Spleen (tissue), 11 donors: ENCODE measurements at regions not wholly inside any gene's neighbourhood (a gene's known extent, or its start where the extent isn't known, plus 50 kb on each side); places are given as distances from the start of the nearest gene placed in this dataset.

Source experiments
- DNase-seq: peaks from one replicate; pipeline ENCODE4 v3.0.0-alpha.2; 2020
- H3K27ac ChIP-seq, 8 donors: fragments of 200-600 bp; sonication (generic) in 7 of 8; 1 replicate in 4 of 8; 2 replicates in 4 of 8; pipeline versions ENCODE4 v1.5.0 to v1.8.0; 2016 to 2021; ENCODE audit warnings: inconsistent platforms in 4 of 8, mild to moderate bottlenecking in 4 of 8, moderate library complexity in 1 of 8
- H3K27me3 ChIP-seq, 7 donors: fragments of 200-600 bp; sonication (generic) in 6 of 7; replicated peaks in 1 of 7; 1 replicate in 4 of 7; 2 replicates in 3 of 7; pipeline versions ENCODE4 v1.5.0 to v1.8.0; 2016 to 2021; ENCODE audit warnings: inconsistent platforms in 3 of 7, mild to moderate bottlenecking in 1 of 7
- H3K36me3 ChIP-seq, 6 donors: fragments of 200-600 bp; sonication (generic) in 5 of 6; 1 replicate in 4 of 6; 2 replicates in 2 of 6; pipeline versions ENCODE4 v1.5.0 to v1.8.0; 2016 to 2021; ENCODE audit warnings: inconsistent platforms in 2 of 6
- H3K4me1 ChIP-seq, 6 donors: fragments of 200-600 bp; sonication (generic) in 5 of 6; 1 replicate in 3 of 6; 2 replicates in 3 of 6; pipeline versions ENCODE4 v1.5.0 to v1.8.0; 2016 to 2021; ENCODE audit warnings: inconsistent platforms in 3 of 6
- H3K4me3 ChIP-seq, 8 donors: fragments of 200-600 bp; sonication (generic) in 7 of 8; 1 replicate in 4 of 8; 2 replicates in 4 of 8; pipeline versions ENCODE4 v1.5.0 to v1.8.0; 2016 to 2021; ENCODE audit warnings: inconsistent platforms in 4 of 8, mild to moderate bottlenecking in 4 of 8, moderate library complexity in 2 of 8
- H3K9me3 ChIP-seq, 8 donors: fragments of 200-600 bp; sonication (generic) in 7 of 8; 1 replicate in 4 of 8; 2 replicates in 4 of 8; pipeline versions ENCODE4 v1.5.0 to v1.8.0; 2016 to 2021; ENCODE audit warnings: inconsistent platforms in 4 of 8
- POLR2A ChIP-seq, 3 donors: fragments of 450-650 bp; IDR thresholded peaks; one replicate each; pipeline ENCODE4 v1.5.1; 2017; ENCODE audit warnings: antibody characterized with exemption in 3 of 3, mild to moderate bottlenecking in 1 of 3
- POLR2AphosphoS5 ChIP-seq, 3 donors: sonication (generic); formaldehyde crosslinking; IDR thresholded peaks; one replicate each; pipeline ENCODE4 v1.5.1; 2017; ENCODE audit warnings: antibody characterized with exemption in 3 of 3
- WGBS, 5 donors: extraction: QIAGEN DNeasy Blood & Tissue Kit in 3 of 5; methylation state at CpG; one replicate each; pipeline versions ENCODE4 v1.1.5 to v1.1.7; 2013 to 2018; 5-methylcytosine and 5-hydroxymethylcytosine counted together
- intact Hi-C: fragments of 100-400 bp; cut with DNase I; formaldehyde crosslinking; loops from one replicate; pipeline ENCODE4 v1.15.0; 2023; ENCODE audit warnings: low total_unique reads
- TF ChIP-seq, protein P1 (sequence below), 11 experiments: fragments of 200-600 bp in 7 of 11; fragments of 450-650 bp in 4 of 11; sonication (generic) in 4 of 11; IDR thresholded peaks in 8 of 11; conservative IDR thresholded peaks in 3 of 11; 1 replicate in 7 of 11; 2 replicates in 4 of 11; pipeline versions ENCODE4 v1.4.0 to v1.8.0; 2016 to 2021; ENCODE audit warnings: antibody characterized with exemption in 11 of 11, inconsistent platforms in 4 of 11, mild to moderate bottlenecking in 1 of 11
- donor health status: healthy with polysubstance abuse.
- donor health status: DM: no; HTN: no; CAD: no; lungs with moderate emphysema.
- donor health status: DM: no; HTN: no; CAD: no.
- donor health status: Bipolar disorder and iron deficiency.
- donor health status: healthy.
- donor health status: DM: no; HTN: no; CAD: no.
- donor health status: DM: yes; HTN: yes; CAD: no.

DNA sequence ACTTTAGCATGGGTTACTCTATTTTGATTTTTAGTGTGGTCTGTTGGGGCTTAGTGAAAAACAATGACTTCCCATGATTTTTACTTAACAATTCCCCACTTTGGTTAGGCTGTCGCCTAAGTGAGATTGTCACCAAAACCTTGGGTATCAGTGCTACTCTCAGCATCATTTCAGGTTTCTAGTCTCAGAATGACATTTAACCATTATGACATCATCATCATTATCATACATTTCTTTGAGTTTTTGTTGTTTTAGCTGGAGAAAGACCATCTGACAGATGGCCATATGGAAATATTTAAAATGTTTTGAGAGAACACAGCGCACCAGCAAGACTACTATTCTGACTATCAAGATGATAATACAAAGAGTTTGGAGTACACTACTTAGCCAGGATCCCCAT is 551.0 kb upstream of the PTPRD start:
- TF ChIP-seq, protein P1, sequence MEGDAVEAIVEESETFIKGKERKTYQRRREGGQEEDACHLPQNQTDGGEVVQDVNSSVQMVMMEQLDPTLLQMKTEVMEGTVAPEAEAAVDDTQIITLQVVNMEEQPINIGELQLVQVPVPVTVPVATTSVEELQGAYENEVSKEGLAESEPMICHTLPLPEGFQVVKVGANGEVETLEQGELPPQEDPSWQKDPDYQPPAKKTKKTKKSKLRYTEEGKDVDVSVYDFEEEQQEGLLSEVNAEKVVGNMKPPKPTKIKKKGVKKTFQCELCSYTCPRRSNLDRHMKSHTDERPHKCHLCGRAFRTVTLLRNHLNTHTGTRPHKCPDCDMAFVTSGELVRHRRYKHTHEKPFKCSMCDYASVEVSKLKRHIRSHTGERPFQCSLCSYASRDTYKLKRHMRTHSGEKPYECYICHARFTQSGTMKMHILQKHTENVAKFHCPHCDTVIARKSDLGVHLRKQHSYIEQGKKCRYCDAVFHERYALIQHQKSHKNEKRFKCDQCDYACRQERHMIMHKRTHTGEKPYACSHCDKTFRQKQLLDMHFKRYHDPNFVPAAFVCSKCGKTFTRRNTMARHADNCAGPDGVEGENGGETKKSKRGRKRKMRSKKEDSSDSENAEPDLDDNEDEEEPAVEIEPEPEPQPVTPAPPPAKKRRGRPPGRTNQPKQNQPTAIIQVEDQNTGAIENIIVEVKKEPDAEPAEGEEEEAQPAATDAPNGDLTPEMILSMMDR (IDR thresholded peaks at IDR 0.05 in 8 of 11, conservative IDR thresholded peaks at IDR 0.05 in 3 of 11): no peak
- TF ChIP-seq POLR2AphosphoS5 (IDR thresholded peaks at IDR 0.05) (no peak), POLR2A (IDR thresholded peaks at IDR 0.05) (no peak)
- H3K4me3 ChIP-seq: no peak overlapping the region
- no peaks in the 10 kb centered on the region for H3K27me3 ChIP-seq
- peaks cover 0 to 43% (median 20%) of the 10 kb centered on the region in 8 donors for H3K9me3 ChIP-seq
- H3K36me3 ChIP-seq: no peaks in the 10 kb centered on the region
- H3K4me1 ChIP-seq: no peaks in the 10 kb centered on the region
- H3K27ac ChIP-seq: no peak overlapping the region
- 87 to 94% (median 91%) methylated on average over 2 of the region's 2 CpGs for WGBS, 5 donors
- intact Hi-C loops: no loop called here
- no peak for DNase-seq

- Histone ChIP-seq H3K9me3 (peaks cover 0 to 30% (median 10%) of the 10 kb centered on the region in 8 donors), H3K4me3 (no peak overlapping the region), H3K36me3 (no peaks in the 10 kb centered on the region), H3K27ac (no peak overlapping the region), H3K27me3 (no peaks in the 10 kb centered on the region), H3K4me1 (no peaks in the 10 kb centered on the region)
- intact Hi-C loops: no loop called here
- no peak for TF ChIP-seq POLR2AphosphoS5 (IDR thresholded peaks at IDR 0.05)
- TF ChIP-seq, protein P1 (IDR thresholded peaks at IDR 0.05 in 8 of 11, conservative IDR thresholded peaks at IDR 0.05 in 3 of 11): no peak
- TF ChIP-seq POLR2A (IDR thresholded peaks at IDR 0.05): no peak
- DNase-seq: no peak
- WGBS, 5 donors: 83 to 93% (median 92%) methylated on average over 2 of the region's 2 CpGs
Measured at GRCh38 chr9:11182001-11182400, 569.2 kb upstream of the PTPRD start.

DNA sequence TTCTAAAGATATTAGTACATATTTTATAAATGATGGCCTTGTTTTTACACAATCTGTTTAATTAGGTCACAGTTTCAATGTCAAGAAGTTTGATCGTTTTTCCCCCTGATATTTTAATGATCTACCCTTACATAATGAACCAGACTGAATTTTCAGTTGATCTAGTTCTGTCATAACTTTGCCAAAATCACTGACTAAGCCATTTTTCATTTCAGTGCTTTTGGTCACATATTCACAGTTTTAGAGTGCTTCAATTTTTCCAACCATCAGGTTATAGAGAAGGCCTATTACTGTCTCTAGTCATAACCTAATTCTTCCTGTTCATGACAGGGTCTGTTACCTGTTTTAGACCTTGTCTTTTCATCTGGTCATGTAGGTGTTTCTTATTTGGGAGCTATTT is 577.9 kb upstream of the PTPRD start:
- Histone ChIP-seq H3K27ac (no peak overlapping the region), H3K9me3 (peaks cover 0 to 36% (median 16%) of the 10 kb centered on the region in 8 donors), H3K36me3 (no peaks in the 10 kb centered on the region), H3K27me3 (no peaks in the 10 kb centered on the region), H3K4me3 (no peak overlapping the region), H3K4me1 (no peaks in the 10 kb centered on the region)
- 44 to 62% (median 49%) methylated on average over 1 of the region's 1 CpG for WGBS, 5 donors
- DNase-seq: no peak
- intact Hi-C loops: no loop called here
- TF ChIP-seq POLR2AphosphoS5 (IDR thresholded peaks at IDR 0.05) (no peak), POLR2A (IDR thresholded peaks at IDR 0.05) (no peak)
- TF ChIP-seq, protein P1 (IDR thresholded peaks at IDR 0.05 in 8 of 11, conservative IDR thresholded peaks at IDR 0.05 in 3 of 11): no peak

GRCh38 chr9:11192993-11193392 is 580.2 kb upstream of the PTPRD start:
- 39 to 59% (median 45%) methylated on average over 1 of the region's 1 CpG for WGBS, 5 donors
- H3K9me3 ChIP-seq: peaks cover 0 to 34% (median 15%) of the 10 kb centered on the region in 8 donors

More at GRCh38 chr9:11192993-11193392, 580.2 kb upstream of the PTPRD start:
- no peaks in the 10 kb centered on the region for H3K36me3 ChIP-seq
- H3K4me1 ChIP-seq: no peaks in the 10 kb centered on the region
- no peak for DNase-seq
- intact Hi-C loops: no loop called here
- no peak overlapping the region for H3K27ac ChIP-seq
- H3K4me3 ChIP-seq: no peak overlapping the region
- TF ChIP-seq, protein P1 (IDR thresholded peaks at IDR 0.05 in 8 of 11, conservative IDR thresholded peaks at IDR 0.05 in 3 of 11): no peak
- TF ChIP-seq POLR2A (IDR thresholded peaks at IDR 0.05) (no peak), POLR2AphosphoS5 (IDR thresholded peaks at IDR 0.05) (no peak)
- no peaks in the 10 kb centered on the region for H3K27me3 ChIP-seq
